GM12872 (cell line): ENCODE measurements at regions not wholly inside any gene's neighbourhood (a gene's known extent, or its start where the extent isn't known, plus 50 kb on each side); places are given as distances from the start of the nearest gene placed in this dataset.

ENCODE experiments used
- TF ChIP-seq, protein P1 (sequence below): IDR thresholded peaks from 3 replicates; pipeline ENCODE4 v1.5.1; 2011; ENCODE audit warnings: low read depth, mild to moderate bottlenecking, low read length, moderate library complexity; ENCODE audit not compliant: insufficient read depth

DNA sequence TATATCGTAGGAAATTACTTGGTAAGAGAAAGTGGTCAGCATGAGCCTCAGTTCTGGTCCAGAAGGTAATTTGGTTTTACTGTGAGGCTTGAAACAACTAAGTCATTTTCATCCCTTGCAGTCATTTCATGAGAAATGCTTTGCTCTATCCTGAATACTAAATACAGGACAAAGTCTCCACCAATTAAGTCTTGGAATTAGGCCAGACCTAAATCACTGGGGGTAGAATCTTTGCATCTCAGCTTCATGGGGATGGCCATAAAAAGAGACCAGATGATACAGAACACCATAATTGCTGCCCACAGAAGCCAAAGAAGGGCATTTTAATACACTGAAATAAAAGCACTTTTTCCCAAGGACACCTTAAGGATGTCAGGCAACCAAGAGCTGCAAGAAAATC is 277.9 kb upstream of the DCN start:
- TF ChIP-seq, protein P1, sequence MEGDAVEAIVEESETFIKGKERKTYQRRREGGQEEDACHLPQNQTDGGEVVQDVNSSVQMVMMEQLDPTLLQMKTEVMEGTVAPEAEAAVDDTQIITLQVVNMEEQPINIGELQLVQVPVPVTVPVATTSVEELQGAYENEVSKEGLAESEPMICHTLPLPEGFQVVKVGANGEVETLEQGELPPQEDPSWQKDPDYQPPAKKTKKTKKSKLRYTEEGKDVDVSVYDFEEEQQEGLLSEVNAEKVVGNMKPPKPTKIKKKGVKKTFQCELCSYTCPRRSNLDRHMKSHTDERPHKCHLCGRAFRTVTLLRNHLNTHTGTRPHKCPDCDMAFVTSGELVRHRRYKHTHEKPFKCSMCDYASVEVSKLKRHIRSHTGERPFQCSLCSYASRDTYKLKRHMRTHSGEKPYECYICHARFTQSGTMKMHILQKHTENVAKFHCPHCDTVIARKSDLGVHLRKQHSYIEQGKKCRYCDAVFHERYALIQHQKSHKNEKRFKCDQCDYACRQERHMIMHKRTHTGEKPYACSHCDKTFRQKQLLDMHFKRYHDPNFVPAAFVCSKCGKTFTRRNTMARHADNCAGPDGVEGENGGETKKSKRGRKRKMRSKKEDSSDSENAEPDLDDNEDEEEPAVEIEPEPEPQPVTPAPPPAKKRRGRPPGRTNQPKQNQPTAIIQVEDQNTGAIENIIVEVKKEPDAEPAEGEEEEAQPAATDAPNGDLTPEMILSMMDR = no peak

DNA sequence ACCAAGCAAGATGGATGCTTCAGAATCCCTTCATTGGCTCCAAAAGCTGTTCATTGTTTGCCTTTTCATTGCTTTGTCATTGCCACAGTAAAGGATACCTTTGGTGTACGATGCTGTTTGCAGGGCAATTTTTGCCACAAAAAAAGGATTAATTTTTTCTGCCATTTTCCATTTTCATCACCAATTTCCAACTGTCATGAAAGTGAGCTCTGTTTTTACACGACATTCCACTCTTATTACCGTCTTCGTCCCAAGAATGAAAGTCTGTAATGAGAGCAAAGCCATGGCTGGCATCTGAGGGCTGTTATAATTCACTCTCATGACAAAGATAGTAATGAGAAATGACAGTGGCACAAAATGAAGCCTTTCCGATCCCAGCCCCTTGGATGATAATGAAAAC is 272.7 kb upstream of the DCN start:
- TF ChIP-seq, protein P1 = no peak

DNA sequence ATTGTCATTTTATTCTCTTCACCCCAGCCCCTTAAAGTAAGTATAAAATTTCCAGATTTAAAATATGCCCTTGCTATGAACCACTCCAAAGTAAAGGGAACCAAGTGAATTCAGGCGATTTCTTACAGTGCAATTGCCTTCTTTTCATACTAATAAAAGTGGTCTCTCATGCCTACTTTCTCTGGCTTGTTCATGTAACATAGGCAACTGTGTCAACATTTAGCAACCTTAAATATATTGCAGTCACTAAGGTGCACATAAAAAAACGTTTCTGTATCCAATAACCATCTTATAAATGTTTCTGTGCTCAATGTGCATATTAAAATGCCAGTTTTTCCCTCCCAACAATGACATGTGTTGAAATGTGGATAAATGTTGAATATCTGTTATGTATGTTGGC is 271.6 kb upstream of the DCN start:
- TF ChIP-seq, protein P1 = no peak

DNA sequence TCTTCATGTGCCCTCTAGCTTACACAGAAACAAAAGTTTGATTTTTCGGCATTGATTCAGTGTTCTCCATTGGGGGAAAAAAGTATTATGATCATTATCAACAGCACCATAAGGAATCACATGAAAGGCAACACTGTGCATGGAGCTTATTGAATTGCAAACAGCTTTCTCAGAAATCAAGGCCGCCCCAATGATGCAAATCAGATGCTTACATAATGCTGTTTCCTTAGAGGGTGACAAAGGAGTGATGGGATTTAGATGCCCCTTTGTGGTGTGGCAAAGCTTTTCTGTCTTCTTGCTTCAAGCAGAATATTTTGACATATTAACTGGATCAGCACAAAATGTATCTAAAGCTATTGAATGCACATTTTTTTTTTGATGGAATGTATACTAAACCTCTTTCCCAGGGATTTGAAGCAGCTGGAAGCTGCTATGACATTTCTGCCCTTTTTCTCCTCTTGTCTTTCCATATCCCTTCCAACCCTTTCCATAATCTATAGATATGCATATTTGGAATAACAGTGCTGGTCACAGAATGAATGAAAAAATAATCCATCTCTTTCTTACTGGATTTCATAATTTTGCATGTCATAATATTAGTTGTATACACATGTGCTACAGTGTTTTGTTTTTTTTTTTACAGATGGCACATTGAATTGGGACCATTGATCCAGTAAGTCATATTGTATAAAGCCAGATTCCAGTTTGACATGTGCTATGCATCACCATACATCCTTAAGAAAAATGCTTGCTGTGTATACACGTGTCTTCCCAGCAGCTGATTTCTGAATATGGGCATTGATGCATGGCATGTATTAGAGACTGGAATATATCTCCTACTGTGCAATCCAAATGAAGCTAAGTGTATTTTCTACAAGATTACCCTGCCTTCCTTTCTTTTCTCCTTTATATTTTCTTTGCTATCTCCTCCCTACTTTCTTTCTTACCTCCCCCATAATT is 259.7 kb upstream of the DCN start:
- TF ChIP-seq, protein P1 = no peak

DNA sequence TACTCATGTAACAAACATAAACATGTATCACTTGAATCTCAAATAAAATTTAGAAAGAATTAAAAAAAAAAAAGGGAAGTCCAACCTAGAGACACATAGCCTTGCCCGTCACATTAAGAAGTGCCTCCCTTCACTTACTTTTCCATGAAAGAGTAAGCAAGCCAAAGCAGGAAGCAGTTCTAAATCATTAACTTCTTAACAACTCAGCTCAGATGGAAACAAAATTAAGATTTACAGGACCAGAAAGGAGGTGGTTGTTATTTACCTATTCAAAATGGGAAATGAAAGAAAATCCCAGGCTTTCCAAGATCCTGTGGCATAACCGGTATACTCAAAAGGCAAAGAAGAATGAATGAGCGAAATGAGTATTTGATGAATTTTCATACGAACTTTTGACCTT is 258.6 kb upstream of the DCN start:
- TF ChIP-seq, protein P1 = no peak

DNA sequence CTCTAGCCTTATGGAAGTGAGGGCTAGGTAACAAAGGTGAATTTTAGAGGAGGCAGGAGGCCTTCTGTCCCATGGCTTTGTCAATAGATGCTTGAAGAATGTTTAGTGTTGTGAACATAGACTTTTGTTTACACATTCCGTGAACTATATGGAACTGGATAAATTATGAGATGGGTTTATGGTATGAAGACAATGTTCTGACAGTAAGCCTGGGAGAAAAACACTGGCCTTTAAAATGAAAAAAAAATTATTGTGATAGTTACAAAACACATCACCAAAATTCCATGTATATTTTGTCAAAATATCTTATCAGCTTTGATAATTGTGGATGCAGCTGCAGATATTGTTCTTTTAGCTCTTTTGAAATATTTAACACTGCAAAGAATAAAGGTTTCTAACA is 251.5 kb upstream of the DCN start:
- TF ChIP-seq, protein P1 = no peak

DNA sequence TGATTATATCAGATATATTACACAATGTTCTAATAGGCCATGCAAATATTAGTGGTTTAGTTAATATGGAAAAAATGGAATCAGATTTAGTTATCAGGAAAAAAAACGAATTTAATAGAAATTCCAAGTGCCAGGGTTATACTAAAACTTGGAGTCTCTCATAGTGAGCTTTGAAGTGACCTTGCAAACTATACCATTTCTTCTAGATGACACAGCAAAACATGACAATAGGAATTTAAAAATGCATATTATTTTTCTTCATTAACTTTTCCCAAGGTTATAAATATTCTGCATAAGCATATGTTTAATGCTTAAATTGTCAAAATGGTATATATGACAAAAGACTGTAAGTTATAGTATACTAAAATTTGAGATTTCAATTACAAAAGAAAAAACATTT is 250.1 kb upstream of the DCN start:
- TF ChIP-seq, protein P1 = no peak
